Thyroid gland (tissue), 4 donors: ENCODE measurements at regions not wholly inside any gene's neighbourhood (a gene's known extent, or its start where the extent isn't known, plus 50 kb on each side); places are given as distances from the start of the nearest gene placed in this dataset.
A peak's percentile ranks its signal among the peaks of the same experiment; 100 is the strongest.

Experiments used
- DNase-seq, 2 donors: peaks; one replicate each; pipeline ENCODE4 v3.0.0-alpha.2; 2019
- H3K27ac ChIP-seq, 3 donors: fragments of 200-600 bp; sonication (generic); 1 replicate in 2 of 3; 2 replicates in 1 of 3; pipeline ENCODE4 v1.5.1; 2016 to 2019; ENCODE audit warnings: mild to moderate bottlenecking in 1 of 3, moderate library complexity in 1 of 3
- H3K27me3 ChIP-seq: fragments of 200-600 bp; sonication (generic); one replicate; pipeline ENCODE4 v1.5.1; 2019
- H3K36me3 ChIP-seq, 2 donors: fragments of 200-600 bp; sonication (generic); one replicate each; pipeline ENCODE4 v1.5.1; 2016 to 2019
- H3K4me1 ChIP-seq, 2 donors: fragments of 200-600 bp; sonication (generic); one replicate each; pipeline ENCODE4 v1.5.1; 2017 to 2019
- H3K4me3 ChIP-seq, 3 donors: fragments of 200-600 bp; sonication (generic); replicated peaks in 1 of 3; 1 replicate in 2 of 3; 2 replicates in 1 of 3; pipeline ENCODE4 v1.5.1; 2016; ENCODE audit warnings: mild to moderate bottlenecking in 1 of 3
- H3K9me3 ChIP-seq: fragments of 200-600 bp; sonication (generic); one replicate; pipeline ENCODE4 v1.5.1; 2017
- CTCF ChIP-seq, 6 experiments: fragments of 200-600 bp in 3 of 6; fragments of 450-650 bp in 3 of 6; sonication (generic) in 3 of 6; IDR thresholded peaks; one replicate each; pipeline ENCODE4 v1.5.1; 2016 to 2019; ENCODE audit warnings: antibody characterized with exemption in 6 of 6, mild to moderate bottlenecking in 2 of 6, inconsistent platforms in 1 of 6, moderate library complexity in 1 of 6
- POLR2A ChIP-seq, 2 donors: fragments of 450-650 bp; IDR thresholded peaks; one replicate each; pipeline ENCODE4 v1.6.1; 2017; ENCODE audit warnings: antibody characterized with exemption in 2 of 2, mild to moderate bottlenecking in 2 of 2, moderate library complexity in 1 of 2
- WGBS, 2 donors: methylation state at CpG; one replicate each; pipeline ENCODE4 v1.1.5; 2017; 5-methylcytosine and 5-hydroxymethylcytosine counted together
- intact Hi-C: fragments of 100-400 bp; cut with DNase I; formaldehyde crosslinking; loops from one replicate; pipeline ENCODE4 v1.15.1; 2023

GRCh38 chr1:83593073-83593472 lies 405.9 kb downstream of the TTLL7 start:
- intact Hi-C loops: no loop called here
- H3K9me3 ChIP-seq: no peaks in the 10 kb centered on the region
- H3K4me3 ChIP-seq: no peak overlapping the region
- no peak overlapping the region for H3K27ac ChIP-seq
- no peaks in the 10 kb centered on the region for H3K36me3 ChIP-seq
- TF ChIP-seq CTCF (IDR thresholded peaks at IDR 0.05): no peak
- no peak for TF ChIP-seq POLR2A (IDR thresholded peaks at IDR 0.05)
- no peaks in the 10 kb centered on the region for H3K4me1 ChIP-seq
- 74 to 86% methylated on average over 1 of the region's 1 CpG for WGBS, 2 donors
- DNase-seq: no peak
- no peaks in the 10 kb centered on the region for H3K27me3 ChIP-seq

- no peaks in the 10 kb centered on the region for H3K4me1 ChIP-seq
Observed at GRCh38 chr1:83588140-83588539, 410.8 kb downstream of the TTLL7 start.

GRCh38 chr1:83583351-83584014 lies 415.4 kb downstream of the TTLL7 start:
- Histone ChIP-seq H3K4me1 (no peaks in the 10 kb centered on the region), H3K27me3 (no peaks in the 10 kb centered on the region), H3K4me3 (no peak overlapping the region), H3K27ac (no peak overlapping the region), H3K9me3 (no peaks in the 10 kb centered on the region), H3K36me3 (no peaks in the 10 kb centered on the region)
- no peak for DNase-seq
- intact Hi-C loops: no loop called here
- TF ChIP-seq POLR2A (IDR thresholded peaks at IDR 0.05) (no peak), CTCF (IDR thresholded peaks at IDR 0.05) (peak in 3 of 6 experiments; percentile 12 to 34 (median 15))
- WGBS, 2 donors: 63 to 86% methylated on average over 1 to 3 of the region's 4 CpGs

More at GRCh38 chr1:83588140-83588539, 410.8 kb downstream of the TTLL7 start:
- TF ChIP-seq POLR2A (IDR thresholded peaks at IDR 0.05) (no peak), CTCF (IDR thresholded peaks at IDR 0.05) (no peak)
- Histone ChIP-seq H3K36me3 (no peaks in the 10 kb centered on the region), H3K27ac (no peak overlapping the region), H3K27me3 (no peaks in the 10 kb centered on the region), H3K9me3 (no peaks in the 10 kb centered on the region), H3K4me3 (no peak overlapping the region)
- intact Hi-C loops: no loop called here
- DNase-seq: no peak

- intact Hi-C loops: no loop called here
- no peak for DNase-seq
- WGBS, 2 donors: 93 to 95% methylated on average over 7 to 8 of the region's 8 CpGs
Observed at GRCh38 chr1:83581747-83582146, 417.2 kb downstream of the TTLL7 start.

More at GRCh38 chr1:83581747-83582146, 417.2 kb downstream of the TTLL7 start:
- Histone ChIP-seq H3K4me3 (no peak overlapping the region), H3K4me1 (no peaks in the 10 kb centered on the region), H3K27me3 (no peaks in the 10 kb centered on the region), H3K9me3 (no peaks in the 10 kb centered on the region), H3K36me3 (no peaks in the 10 kb centered on the region), H3K27ac (no peak overlapping the region)
- TF ChIP-seq CTCF (IDR thresholded peaks at IDR 0.05): no peak
- no peak for TF ChIP-seq POLR2A (IDR thresholded peaks at IDR 0.05)
